ENCODE measurements at regions not wholly inside any gene's neighbourhood (a gene's known extent, or its start where the extent isn't known, plus 50 kb on each side); places are given as distances from the start of the nearest gene placed in this dataset.

GRCh38 chr4:13859423-13859822 lies 231.9 kb upstream of the BOD1L1 start:
- no peak overlapping the region for H3K27ac ChIP-seq (ENCODE audit: low read depth, low read length)
- no peak for TF ChIP-seq CTCF (IDR thresholded peaks at IDR 0.05; ENCODE audit: extremely low read depth, low read depth, low read length)
- no peaks in the 10 kb centered on the region for H3K4me1 ChIP-seq (ENCODE audit: insufficient read depth, low read length)
- H3K9me3 ChIP-seq (ENCODE audit: low read depth, low read length), result no peaks in the 10 kb centered on the region
- H3K79me2 ChIP-seq (ENCODE audit: insufficient read depth, low read length), result no peaks in the 10 kb centered on the region
- no peak overlapping the region for H3K4me2 ChIP-seq (ENCODE audit: insufficient read depth, low read length)
- H3K36me3 ChIP-seq (ENCODE audit: insufficient read depth, low read length), result no peaks in the 10 kb centered on the region
- no peak overlapping the region for H3K4me3 ChIP-seq (ENCODE audit: insufficient read depth, low read length)
- H2AFZ ChIP-seq (ENCODE audit: low read length), result no peak overlapping the region
- no peak for DNase-seq (ENCODE audit: insufficient read length, low spot score, missing footprints)
- no peaks in the 10 kb centered on the region for H3K27me3 ChIP-seq (ENCODE audit: insufficient read depth, low read length)
- H4K20me1 ChIP-seq (ENCODE audit: insufficient read depth, low read length), result no peaks in the 10 kb centered on the region

- Histone ChIP-seq H3K4me2 (ENCODE audit: insufficient read depth, low read length) (no peak overlapping the region), H2AFZ (ENCODE audit: low read length) (no peak overlapping the region), H3K79me2 (ENCODE audit: insufficient read depth, low read length) (no peaks in the 10 kb centered on the region), H3K4me3 (ENCODE audit: insufficient read depth, low read length) (no peak overlapping the region), H3K4me1 (ENCODE audit: insufficient read depth, low read length) (no peaks in the 10 kb centered on the region), H3K27me3 (ENCODE audit: insufficient read depth, low read length) (no peaks in the 10 kb centered on the region), H3K9me3 (ENCODE audit: low read depth, low read length) (no peaks in the 10 kb centered on the region), H3K36me3 (ENCODE audit: insufficient read depth, low read length) (no peaks in the 10 kb centered on the region), H3K27ac (ENCODE audit: low read depth, low read length) (no peak overlapping the region), H4K20me1 (ENCODE audit: insufficient read depth, low read length) (no peaks in the 10 kb centered on the region)
- TF ChIP-seq CTCF (IDR thresholded peaks at IDR 0.05; ENCODE audit: extremely low read depth, low read depth, low read length), result peak; percentile 36
- no peak for DNase-seq (ENCODE audit: insufficient read length, low spot score, missing footprints)
Measured at GRCh38 chr4:13860126-13860525, 232.6 kb upstream of the BOD1L1 start.

- no peaks in the 10 kb centered on the region for H3K4me1 ChIP-seq (ENCODE audit: insufficient read depth, low read length)
- no peak for TF ChIP-seq CTCF (IDR thresholded peaks at IDR 0.05; ENCODE audit: extremely low read depth, low read depth, low read length)
- peak overlapping the region; percentile 27 for H2AFZ ChIP-seq (ENCODE audit: low read length)
- H3K27me3 ChIP-seq (ENCODE audit: insufficient read depth, low read length), result no peaks in the 10 kb centered on the region
- H4K20me1 ChIP-seq (ENCODE audit: insufficient read depth, low read length), result no peaks in the 10 kb centered on the region
- H3K27ac ChIP-seq (ENCODE audit: low read depth, low read length), result no peak overlapping the region
- H3K9me3 ChIP-seq (ENCODE audit: low read depth, low read length), result no peaks in the 10 kb centered on the region
- H3K79me2 ChIP-seq (ENCODE audit: insufficient read depth, low read length), result no peaks in the 10 kb centered on the region
- no peak for DNase-seq (ENCODE audit: insufficient read length, low spot score, missing footprints)
- no peak overlapping the region for H3K4me2 ChIP-seq (ENCODE audit: insufficient read depth, low read length)
- no peak overlapping the region for H3K4me3 ChIP-seq (ENCODE audit: insufficient read depth, low read length)
- no peaks in the 10 kb centered on the region for H3K36me3 ChIP-seq (ENCODE audit: insufficient read depth, low read length)
Measured at GRCh38 chr4:13865871-13866669, 238.5 kb upstream of the BOD1L1 start.

GRCh38 chr4:13866881-13867280 lies 239.4 kb upstream of the BOD1L1 start:
- Histone ChIP-seq H3K27ac (ENCODE audit: low read depth, low read length) (no peak overlapping the region), H3K36me3 (ENCODE audit: insufficient read depth, low read length) (no peaks in the 10 kb centered on the region), H3K4me3 (ENCODE audit: insufficient read depth, low read length) (no peak overlapping the region), H2AFZ (ENCODE audit: low read length) (no peak overlapping the region), H3K9me3 (ENCODE audit: low read depth, low read length) (no peaks in the 10 kb centered on the region), H4K20me1 (ENCODE audit: insufficient read depth, low read length) (no peaks in the 10 kb centered on the region), H3K79me2 (ENCODE audit: insufficient read depth, low read length) (no peaks in the 10 kb centered on the region), H3K27me3 (ENCODE audit: insufficient read depth, low read length) (no peaks in the 10 kb centered on the region), H3K4me2 (ENCODE audit: insufficient read depth, low read length) (no peak overlapping the region), H3K4me1 (ENCODE audit: insufficient read depth, low read length) (no peaks in the 10 kb centered on the region)
- DNase-seq (ENCODE audit: insufficient read length, low spot score, missing footprints), result no peak
- no peak for TF ChIP-seq CTCF (IDR thresholded peaks at IDR 0.05; ENCODE audit: extremely low read depth, low read depth, low read length)
